ENCODE measurements at regions not wholly inside any gene's neighbourhood (a gene's known extent, or its start where the extent isn't known, plus 50 kb on each side); places are given as distances from the start of the nearest gene placed in this dataset.

- H3K4me2 ChIP-seq, result no peak overlapping the region
- H4K20me1 ChIP-seq (ENCODE audit: low read depth), result no peaks in the 10 kb centered on the region
- Mint-ChIP-seq H3K27ac (no peak overlapping the region), H3K4me1 (peaks cover 3% of the 10 kb centered on the region), H3K36me3 (no peaks in the 10 kb centered on the region), H3K9me3 (no peaks in the 10 kb centered on the region), H3K27me3 (ENCODE audit: insufficient read depth, low read depth) (peaks cover 11% of the 10 kb centered on the region), H3K4me3 (no peak overlapping the region)
- no peaks in the 10 kb centered on the region for H3F3A ChIP-seq (ENCODE audit: low read depth)
- H3K9ac ChIP-seq, result no peak overlapping the region
- no peaks in the 10 kb centered on the region for H3K36me3 ChIP-seq
- no peaks in the 10 kb centered on the region for H3K79me2 ChIP-seq (ENCODE audit: low read depth)
- H3K4me1 ChIP-seq, result no peaks in the 10 kb centered on the region
- TF ChIP-seq, protein P1, sequence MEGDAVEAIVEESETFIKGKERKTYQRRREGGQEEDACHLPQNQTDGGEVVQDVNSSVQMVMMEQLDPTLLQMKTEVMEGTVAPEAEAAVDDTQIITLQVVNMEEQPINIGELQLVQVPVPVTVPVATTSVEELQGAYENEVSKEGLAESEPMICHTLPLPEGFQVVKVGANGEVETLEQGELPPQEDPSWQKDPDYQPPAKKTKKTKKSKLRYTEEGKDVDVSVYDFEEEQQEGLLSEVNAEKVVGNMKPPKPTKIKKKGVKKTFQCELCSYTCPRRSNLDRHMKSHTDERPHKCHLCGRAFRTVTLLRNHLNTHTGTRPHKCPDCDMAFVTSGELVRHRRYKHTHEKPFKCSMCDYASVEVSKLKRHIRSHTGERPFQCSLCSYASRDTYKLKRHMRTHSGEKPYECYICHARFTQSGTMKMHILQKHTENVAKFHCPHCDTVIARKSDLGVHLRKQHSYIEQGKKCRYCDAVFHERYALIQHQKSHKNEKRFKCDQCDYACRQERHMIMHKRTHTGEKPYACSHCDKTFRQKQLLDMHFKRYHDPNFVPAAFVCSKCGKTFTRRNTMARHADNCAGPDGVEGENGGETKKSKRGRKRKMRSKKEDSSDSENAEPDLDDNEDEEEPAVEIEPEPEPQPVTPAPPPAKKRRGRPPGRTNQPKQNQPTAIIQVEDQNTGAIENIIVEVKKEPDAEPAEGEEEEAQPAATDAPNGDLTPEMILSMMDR (IDR thresholded peaks at IDR 0.05), result no peak
- TF ChIP-seq EZH2 (IDR thresholded peaks at IDR 0.05), result no peak
- TF ChIP-seq EZH2phosphoT487 (IDR thresholded peaks at IDR 0.05), result no peak
- no peaks in the 10 kb centered on the region for H3K9me3 ChIP-seq (ENCODE audit: low read depth)
- no peak for DNase-seq (ENCODE audit: low spot score)
- H3K27me3 ChIP-seq, result no peaks in the 10 kb centered on the region
- no peak overlapping the region for H2AFZ ChIP-seq (replicated peaks)
- no peak overlapping the region for H3K27ac ChIP-seq
- no peak overlapping the region for H3K4me3 ChIP-seq
Measured at GRCh38 chr12:109655578-109655977, 58.0 kb upstream of the FAM222A start.

DNA sequence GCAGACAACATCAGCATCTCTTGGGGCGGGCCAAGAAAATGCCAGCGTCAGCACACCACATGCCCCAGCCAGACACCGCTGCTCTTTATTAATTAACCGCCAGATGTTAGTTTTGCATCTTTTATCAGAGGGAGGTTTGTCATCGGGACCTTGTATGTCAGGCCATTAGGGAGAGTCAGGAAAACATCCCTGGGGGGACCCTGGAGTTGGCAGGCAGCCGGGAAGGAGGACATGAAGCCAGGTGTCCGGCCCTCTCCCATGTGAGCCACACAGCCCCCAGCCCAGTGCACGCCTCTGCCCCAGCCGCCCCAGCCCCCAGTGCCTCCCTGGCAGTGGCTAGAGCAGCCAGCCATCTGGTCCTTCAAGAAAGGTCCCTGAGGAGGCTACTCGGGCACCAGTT lies 56.9 kb upstream of the FAM222A start:
- no peak overlapping the region for H3K9ac ChIP-seq
- no peaks in the 10 kb centered on the region for H3K36me3 ChIP-seq
- no peak overlapping the region for H3K27ac ChIP-seq
- peaks cover 3% of the 10 kb centered on the region for H3K4me1 Mint-ChIP-seq
- no peak overlapping the region for H3K27ac Mint-ChIP-seq
- H4K20me1 ChIP-seq (ENCODE audit: low read depth), result no peaks in the 10 kb centered on the region
- no peaks in the 10 kb centered on the region for H3K9me3 Mint-ChIP-seq
- H3F3A ChIP-seq (ENCODE audit: low read depth), result peaks cover 7% of the 10 kb centered on the region
- H3K36me3 Mint-ChIP-seq, result no peaks in the 10 kb centered on the region
- H2AFZ ChIP-seq (replicated peaks), result no peak overlapping the region
- no peaks in the 10 kb centered on the region for H3K4me1 ChIP-seq
- H3K27me3 ChIP-seq, result no peaks in the 10 kb centered on the region
- no peak overlapping the region for H3K4me2 ChIP-seq
- H3K4me3 Mint-ChIP-seq, result no peak overlapping the region
- H3K9me3 ChIP-seq (ENCODE audit: low read depth), result no peaks in the 10 kb centered on the region
- no peak for TF ChIP-seq EZH2 (IDR thresholded peaks at IDR 0.05)
- TF ChIP-seq, protein P1 (IDR thresholded peaks at IDR 0.05), result no peak
- no peak for TF ChIP-seq EZH2phosphoT487 (IDR thresholded peaks at IDR 0.05)
- H3K4me3 ChIP-seq, result no peak overlapping the region
- H3K27me3 Mint-ChIP-seq (ENCODE audit: insufficient read depth, low read depth), result peaks cover 11% of the 10 kb centered on the region
- DNase-seq (ENCODE audit: low spot score), result no peak
- H3K79me2 ChIP-seq (ENCODE audit: low read depth), result no peaks in the 10 kb centered on the region

GRCh38 chr12:109663795-109664194 lies 49.8 kb upstream of the FAM222A start:
- Histone ChIP-seq H3K79me2 (ENCODE audit: low read depth) (no peaks in the 10 kb centered on the region), H2AFZ (replicated peaks) (no peak overlapping the region), H3K4me1 (no peaks in the 10 kb centered on the region), H3K9ac (no peak overlapping the region), H3K27ac (no peak overlapping the region), H3K27me3 (no peaks in the 10 kb centered on the region), H3K9me3 (ENCODE audit: low read depth) (no peaks in the 10 kb centered on the region), H4K20me1 (ENCODE audit: low read depth) (no peaks in the 10 kb centered on the region), H3K36me3 (no peaks in the 10 kb centered on the region), H3K4me2 (no peak overlapping the region), H3K4me3 (no peak overlapping the region), H3F3A (ENCODE audit: low read depth) (peaks cover 19% of the 10 kb centered on the region)
- H3K27me3 Mint-ChIP-seq (ENCODE audit: insufficient read depth, low read depth), result peaks cover 9% of the 10 kb centered on the region
- no peak for DNase-seq (ENCODE audit: low spot score)
- no peaks in the 10 kb centered on the region for H3K9me3 Mint-ChIP-seq
- H3K36me3 Mint-ChIP-seq, result no peaks in the 10 kb centered on the region
- H3K4me3 Mint-ChIP-seq, result no peak overlapping the region
- no peaks in the 10 kb centered on the region for H3K4me1 Mint-ChIP-seq
- TF ChIP-seq EZH2 (IDR thresholded peaks at IDR 0.05) (no peak), EZH2phosphoT487 (IDR thresholded peaks at IDR 0.05) (no peak)
- TF ChIP-seq, protein P1 (IDR thresholded peaks at IDR 0.05), result no peak
- H3K27ac Mint-ChIP-seq, result no peak overlapping the region

Data from neural progenitor cell (in vitro differentiated cells).